D341Med (cell line): ENCODE measurements at regions not wholly inside any gene's neighbourhood (a gene's known extent, or its start where the extent isn't known, plus 50 kb on each side); places are given as distances from the start of the nearest gene placed in this dataset.
"Not testable (repeated sequence)": the region's sequence is repeated elsewhere in the genome, so short reads cannot be mapped to it uniquely, and the experiment has no call there.

Source experiments
- DNase-seq: peaks from one replicate; pipeline ENCODE4 v3.0.0; 2012; ENCODE audit warnings: low spot score

GRCh38 chr3:194043516-194043915 lies 92.4 kb upstream of the HES1 start:
- no peak for DNase-seq

GRCh38 chr3:194045289-194045688 lies 90.7 kb upstream of the HES1 start:
- no peak for DNase-seq

GRCh38 chr3:194045919-194046318 lies 90.0 kb upstream of the HES1 start:
- no peak for DNase-seq

- no peak for DNase-seq
These were observed 89.4 kb upstream of the HES1 start for GRCh38 chr3:194046531-194046930.

- no peak for DNase-seq
These were observed 88.8 kb upstream of the HES1 start for GRCh38 chr3:194046995-194047645.

GRCh38 chr3:194049394-194049793 lies 86.6 kb upstream of the HES1 start:
- DNase-seq: no peak

GRCh38 chr3:194050782-194051320 lies 85.1 kb upstream of the HES1 start:
- no peak for DNase-seq

GRCh38 chr3:194051366-194052149 lies 84.4 kb upstream of the HES1 start:
- no peak for DNase-seq

- no peak for DNase-seq
These were observed 82.8 kb upstream of the HES1 start for GRCh38 chr3:194053136-194053535.

- DNase-seq: no peak
These were observed 81.9 kb upstream of the HES1 start for GRCh38 chr3:194054016-194054415.

- no peak for DNase-seq
These were observed 81.4 kb upstream of the HES1 start for GRCh38 chr3:194054540-194054939.

- DNase-seq: no peak
These were observed 81.0 kb upstream of the HES1 start for GRCh38 chr3:194054961-194055360.

- DNase-seq: not testable (repeated sequence)
These were observed 79.6 kb upstream of the HES1 start for GRCh38 chr3:194056323-194056722.

GRCh38 chr3:194056731-194057415 lies 79.1 kb upstream of the HES1 start:
- DNase-seq: no peak

GRCh38 chr3:194057570-194058188 lies 78.3 kb upstream of the HES1 start:
- no peak for DNase-seq

- DNase-seq: no peak
These were observed 77.8 kb upstream of the HES1 start for GRCh38 chr3:194058189-194058571.

- no peak for DNase-seq
These were observed 77.2 kb upstream of the HES1 start for GRCh38 chr3:194058753-194059152.

GRCh38 chr3:194061421-194062030 lies 74.4 kb upstream of the HES1 start:
- no peak for DNase-seq

GRCh38 chr3:194062830-194063229 lies 73.1 kb upstream of the HES1 start:
- no peak for DNase-seq

- no peak for DNase-seq
These were observed 71.3 kb upstream of the HES1 start for GRCh38 chr3:194064380-194065332.

GRCh38 chr3:194067327-194067726 lies 68.6 kb upstream of the HES1 start:
- DNase-seq: not testable (repeated sequence)
